ENCODE measurements at regions not wholly inside any gene's neighbourhood (a gene's known extent, or its start where the extent isn't known, plus 50 kb on each side); places are given as distances from the start of the nearest gene placed in this dataset.

GRCh38 chr19:29323021-29323430 lies 110.1 kb upstream of the UQCRFS1 start:
- TF ChIP-seq, protein P1, sequence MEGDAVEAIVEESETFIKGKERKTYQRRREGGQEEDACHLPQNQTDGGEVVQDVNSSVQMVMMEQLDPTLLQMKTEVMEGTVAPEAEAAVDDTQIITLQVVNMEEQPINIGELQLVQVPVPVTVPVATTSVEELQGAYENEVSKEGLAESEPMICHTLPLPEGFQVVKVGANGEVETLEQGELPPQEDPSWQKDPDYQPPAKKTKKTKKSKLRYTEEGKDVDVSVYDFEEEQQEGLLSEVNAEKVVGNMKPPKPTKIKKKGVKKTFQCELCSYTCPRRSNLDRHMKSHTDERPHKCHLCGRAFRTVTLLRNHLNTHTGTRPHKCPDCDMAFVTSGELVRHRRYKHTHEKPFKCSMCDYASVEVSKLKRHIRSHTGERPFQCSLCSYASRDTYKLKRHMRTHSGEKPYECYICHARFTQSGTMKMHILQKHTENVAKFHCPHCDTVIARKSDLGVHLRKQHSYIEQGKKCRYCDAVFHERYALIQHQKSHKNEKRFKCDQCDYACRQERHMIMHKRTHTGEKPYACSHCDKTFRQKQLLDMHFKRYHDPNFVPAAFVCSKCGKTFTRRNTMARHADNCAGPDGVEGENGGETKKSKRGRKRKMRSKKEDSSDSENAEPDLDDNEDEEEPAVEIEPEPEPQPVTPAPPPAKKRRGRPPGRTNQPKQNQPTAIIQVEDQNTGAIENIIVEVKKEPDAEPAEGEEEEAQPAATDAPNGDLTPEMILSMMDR (IDR thresholded peaks at IDR 0.05), result no peak
- TF ChIP-seq POLR2A (IDR thresholded peaks at IDR 0.05), result no peak
